Astrocyte of the spinal cord (primary cell): ENCODE measurements at regions not wholly inside any gene's neighbourhood (a gene's known extent, or its start where the extent isn't known, plus 50 kb on each side); places are given as distances from the start of the nearest gene placed in this dataset.
A peak's percentile ranks its signal among the peaks of the same experiment; 100 is the strongest.

Source experiments
- DNase-seq: peaks from one replicate; pipeline ENCODE4 v3.0.0; 2011; ENCODE audit warnings: low read depth, low spot score
- H3K4me3 ChIP-seq: 2 replicates; pipeline ENCODE4 v1.5.1; 2011; ENCODE audit warnings: low read depth, mild to moderate bottlenecking, low read length, moderate library complexity
- CTCF ChIP-seq: IDR thresholded peaks from 2 replicates; pipeline ENCODE4 v1.5.1; 2012; ENCODE audit warnings: low read depth, mild to moderate bottlenecking, low read length, inconsistent platforms
- in situ Hi-C: cut with HindIII; loops from 2 replicates; pipeline ENCODE4 v1.10.0; 2017; ENCODE audit warnings: low sequenced_read_pairs

- in situ Hi-C loops, result no loop called here
- no peak for DNase-seq
- TF ChIP-seq CTCF, result no peak
- no peak overlapping the region for H3K4me3 ChIP-seq
Observed at GRCh38 chr2:107634172-107634571, 192.5 kb upstream of the RGPD4 start.

GRCh38 chr2:107635883-107636282 is 190.8 kb upstream of the RGPD4 start:
- TF ChIP-seq CTCF, result no peak
- H3K4me3 ChIP-seq, result no peak overlapping the region
- in situ Hi-C loops, result no loop called here
- DNase-seq, result peak; percentile 86

GRCh38 chr2:107645586-107645985 is 181.1 kb upstream of the RGPD4 start:
- no peak overlapping the region for H3K4me3 ChIP-seq
- no peak for DNase-seq
- in situ Hi-C loops, result no loop called here
- TF ChIP-seq CTCF, result no peak

- no peak for DNase-seq
- H3K4me3 ChIP-seq, result no peak overlapping the region
- in situ Hi-C loops, result no loop called here
- TF ChIP-seq CTCF, result no peak
Observed at GRCh38 chr2:107648781-107649404, 177.8 kb upstream of the RGPD4 start.

GRCh38 chr2:107657049-107657448 is 169.6 kb upstream of the RGPD4 start:
- H3K4me3 ChIP-seq, result no peak overlapping the region
- in situ Hi-C loops, result no loop called here
- TF ChIP-seq CTCF, result no peak
- no peak for DNase-seq

- TF ChIP-seq CTCF, result no peak
- H3K4me3 ChIP-seq, result no peak overlapping the region
- no peak for DNase-seq
- in situ Hi-C loops, result no loop called here
Observed at GRCh38 chr2:107663632-107664031, 163.1 kb upstream of the RGPD4 start.

- TF ChIP-seq CTCF, result peak; percentile 25
- in situ Hi-C loops, result no loop called here
- no peak overlapping the region for H3K4me3 ChIP-seq
- peak; percentile 26 for DNase-seq
Observed at GRCh38 chr2:107669335-107669734, 157.4 kb upstream of the RGPD4 start.
